Adrenal gland (tissue), 9 donors: ENCODE measurements at regions not wholly inside any gene's neighbourhood (a gene's known extent, or its start where the extent isn't known, plus 50 kb on each side); places are given as distances from the start of the nearest gene placed in this dataset.

Experiments
- DNase-seq, 7 donors: peaks; one replicate each; pipeline ENCODE4 v3.0.0-alpha.2; 2019 to 2020
- H3K27ac ChIP-seq, 5 donors: fragments of 200-600 bp; sonication (generic) in 4 of 5; 1 replicate in 3 of 5; 2 replicates in 2 of 5; pipeline versions ENCODE4 v1.5.1 to v1.8.0; 2016 to 2020; ENCODE audit warnings: mild to moderate bottlenecking in 1 of 5
- H3K27me3 ChIP-seq: fragments of 200-600 bp; 2 replicates; pipeline ENCODE4 v1.8.0; 2021
- H3K36me3 ChIP-seq, 2 donors: fragments of 200-600 bp; replicated peaks in 1 of 2; 1 replicate in 1 of 2; 2 replicates in 1 of 2; pipeline versions ENCODE4 v1.5.1 to v1.8.0; 2018 to 2022
- H3K4me1 ChIP-seq, 2 donors: fragments of 200-600 bp; replicated peaks in 1 of 2; 1 replicate in 1 of 2; 2 replicates in 1 of 2; pipeline versions ENCODE4 v1.5.1 to v1.8.0; 2018 to 2021
- H3K4me3 ChIP-seq, 4 donors: fragments of 200-600 bp; sonication (generic) in 3 of 4; one replicate each; pipeline ENCODE4 v1.5.1; 2016 to 2018
- H3K9me3 ChIP-seq, 3 donors: fragments of 200-600 bp; sonication (generic) in 1 of 3; replicated peaks in 1 of 3; 1 replicate in 2 of 3; 2 replicates in 1 of 3; pipeline versions ENCODE4 v1.5.1 to v1.8.0; 2016 to 2021
- CTCF ChIP-seq, 6 experiments: fragments of 450-650 bp in 4 of 6; fragments of 200-600 bp in 2 of 6; sonication (generic) in 1 of 6; IDR thresholded peaks; 1 replicate in 5 of 6; 2 replicates in 1 of 6; pipeline versions ENCODE4 v1.5.1 to v1.8.0; 2016 to 2021; ENCODE audit warnings: antibody characterized with exemption in 6 of 6, mild to moderate bottlenecking in 2 of 6, moderate library complexity in 1 of 6
- POLR2A ChIP-seq, 2 donors: fragments of 450-650 bp; IDR thresholded peaks; one replicate each; pipeline ENCODE4 v1.6.1; 2017; ENCODE audit warnings: antibody characterized with exemption in 2 of 2, mild to moderate bottlenecking in 2 of 2, moderate library complexity in 1 of 2
- WGBS, 4 donors: extraction: QIAGEN DNeasy Blood & Tissue Kit in 2 of 4; methylation state at CpG; one replicate each; pipeline versions ENCODE4 v1.1.5 to v1.1.7; 2013 to 2017; 5-methylcytosine and 5-hydroxymethylcytosine counted together
- intact Hi-C, 2 donors: fragments of 100-400 bp; cut with DNase I; formaldehyde crosslinking; loops; one replicate each; pipeline versions ENCODE4 v1.14.1 to v1.15.0; 2022 to 2023
- donor health status: healthy with polysubstance abuse.
- donor health status: Bipolar disorder and iron deficiency.
- donor health status: DM: yes; HTN: yes; CAD: no.
- donor health status: DM: no; HTN: no; CAD: no.
- donor health status: DM: no; HTN: no; CAD: no.

- peaks cover 0 to 8% of the 10 kb centered on the region in 2 donors for H3K4me1 ChIP-seq
- H3K27me3 ChIP-seq = no peaks in the 10 kb centered on the region
- intact Hi-C loops = no loop called here
- 0 to 77% (median 48%) methylated on average over 1 of the region's 1 CpG for WGBS, 4 donors
- no peak overlapping the region for H3K27ac ChIP-seq
- H3K4me3 ChIP-seq = no peak overlapping the region
- no peaks in the 10 kb centered on the region for H3K36me3 ChIP-seq
- no peak for DNase-seq
- TF ChIP-seq CTCF (IDR thresholded peaks at IDR 0.05) (no peak), POLR2A (IDR thresholded peaks at IDR 0.05) (no peak)
- H3K9me3 ChIP-seq = no peaks in the 10 kb centered on the region
These were observed 192.0 kb upstream of the LNX1 start for GRCh38 chr4:53783208-53783859.

- intact Hi-C loops = no loop called here
- Histone ChIP-seq H3K4me1 (peaks cover 0 to 14% of the 10 kb centered on the region in 2 donors), H3K36me3 (no peaks in the 10 kb centered on the region), H3K27me3 (no peaks in the 10 kb centered on the region), H3K9me3 (no peaks in the 10 kb centered on the region), H3K4me3 (no peak overlapping the region), H3K27ac (no peak overlapping the region)
- DNase-seq = no peak
- WGBS, 4 donors = 26 to 45% (median 40%) methylated on average over 2 of the region's 2 CpGs
- TF ChIP-seq CTCF (IDR thresholded peaks at IDR 0.05) (no peak), POLR2A (IDR thresholded peaks at IDR 0.05) (no peak)
These were observed 191.2 kb upstream of the LNX1 start for GRCh38 chr4:53782458-53782845.

GRCh38 chr4:53781629-53782457 lies 190.6 kb upstream of the LNX1 start:
- TF ChIP-seq CTCF (IDR thresholded peaks at IDR 0.05) (no peak), POLR2A (IDR thresholded peaks at IDR 0.05) (no peak)
- Histone ChIP-seq H3K4me3 (no peak overlapping the region), H3K27me3 (no peaks in the 10 kb centered on the region), H3K36me3 (no peaks in the 10 kb centered on the region), H3K27ac (no peak overlapping the region), H3K9me3 (no peaks in the 10 kb centered on the region), H3K4me1 (peaks cover 0 to 9% of the 10 kb centered on the region in 2 donors)
- 53 to 63% (median 57%) methylated on average over 10 of the region's 10 CpGs for WGBS, 4 donors
- DNase-seq = no peak
- intact Hi-C loops = no loop called here

GRCh38 chr4:53780736-53781400 lies 189.6 kb upstream of the LNX1 start:
- H3K4me1 ChIP-seq = peaks cover 0 to 8% of the 10 kb centered on the region in 2 donors
- no peaks in the 10 kb centered on the region for H3K9me3 ChIP-seq
- no peaks in the 10 kb centered on the region for H3K36me3 ChIP-seq
- DNase-seq = no peak
- whole genome bisulfite sequencing, 4 donors = 83 to 88% (median 86%) methylated on average over 4 of the region's 4 CpGs
- no peaks in the 10 kb centered on the region for H3K27me3 ChIP-seq
- H3K27ac ChIP-seq = no peak overlapping the region
- TF ChIP-seq POLR2A (IDR thresholded peaks at IDR 0.05) (no peak), CTCF (IDR thresholded peaks at IDR 0.05) (no peak)
- intact Hi-C loops = no loop called here
- H3K4me3 ChIP-seq = no peak overlapping the region
